ENCODE measurements at regions not wholly inside any gene's neighbourhood (a gene's known extent, or its start where the extent isn't known, plus 50 kb on each side); places are given as distances from the start of the nearest gene placed in this dataset.

- H3K36me3 ChIP-seq (ENCODE audit: insufficient read depth, low read length): no peaks in the 10 kb centered on the region
- ATAC-seq (ENCODE audit: poor library complexity) (no peak), DNase-seq (no peak)
- H3K9me3 ChIP-seq (ENCODE audit: control insufficient read depth in 1 of 2, insufficient read depth in 1 of 2, low read length in 2 of 2): no peaks in the 10 kb centered on the region
- H3K4me1 ChIP-seq (ENCODE audit: insufficient read depth, low read length): no peaks in the 10 kb centered on the region
- no peaks in the 10 kb centered on the region for H3K27me3 ChIP-seq (ENCODE audit: control insufficient read depth in 1 of 2, insufficient read depth in 2 of 2, low read length in 2 of 2)
- ChIA-PET CTCF (interaction anchor here (1.0 kb wide), 1 partner anchor 14 kb away, joined by 4 read pairs; no protein-coding TSS in a partner anchor), POLR2A (no interaction called here)
- no peak overlapping the region for H3K27ac ChIP-seq (ENCODE audit: low read depth in 1 of 2, low read length in 2 of 2)
- H3K4me1 Mint-ChIP-seq (ENCODE audit: low read depth): no peaks in the 10 kb centered on the region
- H3K4me3 ChIP-seq (ENCODE audit: low read length): no peak overlapping the region
- no peak overlapping the region for H3K27ac Mint-ChIP-seq
- no peak for TF ChIP-seq CTCF (IDR thresholded peaks at IDR 0.05)
- H3K36me3 Mint-ChIP-seq (ENCODE audit: low read depth): no peaks in the 10 kb centered on the region
- peaks cover 24% of the 10 kb centered on the region for H3K27me3 Mint-ChIP-seq
- intact Hi-C loops (cut with DNase I, micrococcal nuclease): no loop called here
- H3K9me3 Mint-ChIP-seq: no peaks in the 10 kb centered on the region
- no peak overlapping the region for H3K4me3 Mint-ChIP-seq
Measured at GRCh38 chr15:60162251-60162967, 158.3 kb downstream of the FOXB1 start.

DNA sequence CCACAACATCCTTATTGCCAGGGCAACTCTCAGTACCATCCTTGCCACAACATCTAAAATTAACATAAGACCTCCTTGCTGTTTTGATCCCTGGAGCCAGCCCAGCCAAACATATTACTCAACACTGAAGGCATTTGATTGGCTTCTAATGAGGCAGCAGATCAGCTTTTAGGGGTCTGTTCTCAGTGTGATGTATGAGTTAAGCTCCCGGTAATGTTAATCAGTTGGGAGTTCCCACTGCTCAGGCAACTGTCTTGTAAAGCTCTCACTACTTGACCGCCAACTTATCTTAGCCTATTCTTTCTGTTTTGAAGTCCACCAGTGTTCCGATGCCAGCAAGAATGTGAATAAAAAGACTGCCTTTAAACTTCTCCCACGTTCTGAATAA is 158.9 kb downstream of the FOXB1 start:
- Mint-ChIP-seq H3K36me3 (ENCODE audit: low read depth) (no peaks in the 10 kb centered on the region), H3K9me3 (no peaks in the 10 kb centered on the region), H3K4me3 (no peak overlapping the region), H3K27ac (no peak overlapping the region), H3K4me1 (ENCODE audit: low read depth) (no peaks in the 10 kb centered on the region), H3K27me3 (peaks cover 24% of the 10 kb centered on the region)
- no peak for TF ChIP-seq CTCF (IDR thresholded peaks at IDR 0.05)
- Histone ChIP-seq H3K9me3 (ENCODE audit: control insufficient read depth in 1 of 2, insufficient read depth in 1 of 2, low read length in 2 of 2) (no peaks in the 10 kb centered on the region), H3K4me3 (ENCODE audit: low read length) (no peak overlapping the region), H3K27ac (ENCODE audit: low read depth in 1 of 2, low read length in 2 of 2) (no peak overlapping the region), H3K36me3 (ENCODE audit: insufficient read depth, low read length) (no peaks in the 10 kb centered on the region), H3K4me1 (ENCODE audit: insufficient read depth, low read length) (no peaks in the 10 kb centered on the region), H3K27me3 (ENCODE audit: control insufficient read depth in 1 of 2, insufficient read depth in 2 of 2, low read length in 2 of 2) (no peaks in the 10 kb centered on the region)
- DNase-seq: no peak
- CTCF ChIA-PET: interaction anchor here (1.0 kb wide), 1 partner anchor 15 kb away, joined by 4 read pairs; no protein-coding TSS in a partner anchor
- POLR2A ChIA-PET: no interaction called here
- ATAC-seq (ENCODE audit: poor library complexity): no peak
- intact Hi-C loops (cut with DNase I, micrococcal nuclease): no loop called here

DNA sequence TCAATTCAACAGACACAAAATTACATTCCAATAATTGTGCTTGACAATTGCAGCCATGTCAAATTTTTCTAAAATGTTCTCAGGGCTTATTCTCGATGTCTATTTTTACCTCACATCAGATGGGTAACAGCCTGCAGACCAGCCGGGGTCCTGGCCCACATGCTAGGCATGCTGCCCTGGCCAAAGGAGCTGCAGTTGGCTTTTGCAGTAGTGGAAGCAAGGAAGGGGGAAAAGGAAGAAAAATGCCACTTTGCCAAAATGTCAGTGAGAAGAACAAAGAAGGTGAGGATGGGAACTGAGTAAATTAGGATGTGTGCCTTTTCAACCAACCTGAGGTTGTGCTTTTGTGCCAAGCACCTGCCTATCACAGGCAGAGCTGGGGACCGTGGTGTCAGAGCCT is 161.0 kb downstream of the FOXB1 start:
- Mint-ChIP-seq H3K27me3 (peaks cover 15% of the 10 kb centered on the region), H3K4me1 (ENCODE audit: low read depth) (no peaks in the 10 kb centered on the region), H3K36me3 (ENCODE audit: low read depth) (no peaks in the 10 kb centered on the region), H3K27ac (no peak overlapping the region), H3K4me3 (no peak overlapping the region), H3K9me3 (no peaks in the 10 kb centered on the region)
- ChIA-PET POLR2A (no interaction called here), CTCF (no interaction called here)
- no peak for TF ChIP-seq CTCF (IDR thresholded peaks at IDR 0.05)
- intact Hi-C loops (cut with DNase I, micrococcal nuclease): no loop called here
- Histone ChIP-seq H3K27ac (ENCODE audit: low read depth in 1 of 2, low read length in 2 of 2) (no peak overlapping the region), H3K4me1 (ENCODE audit: insufficient read depth, low read length) (no peaks in the 10 kb centered on the region), H3K27me3 (ENCODE audit: control insufficient read depth in 1 of 2, insufficient read depth in 2 of 2, low read length in 2 of 2) (no peaks in the 10 kb centered on the region), H3K4me3 (ENCODE audit: low read length) (no peak overlapping the region), H3K9me3 (ENCODE audit: control insufficient read depth in 1 of 2, insufficient read depth in 1 of 2, low read length in 2 of 2) (no peaks in the 10 kb centered on the region), H3K36me3 (ENCODE audit: insufficient read depth, low read length) (no peaks in the 10 kb centered on the region)
- DNase-seq (no peak), ATAC-seq (ENCODE audit: poor library complexity) (no peak)
